Gastrocnemius medialis (tissue), 4 donors: ENCODE measurements at regions not wholly inside any gene's neighbourhood (a gene's known extent, or its start where the extent isn't known, plus 50 kb on each side); places are given as distances from the start of the nearest gene placed in this dataset.

Source experiments
- POLR2A ChIP-seq, 2 donors: fragments of 450-650 bp; IDR thresholded peaks; one replicate each; pipeline ENCODE4 v1.6.1; 2017; ENCODE audit warnings: antibody characterized with exemption in 2 of 2, mild to moderate bottlenecking in 2 of 2, moderate library complexity in 2 of 2
- TF ChIP-seq, protein P1 (sequence below), 5 experiments: fragments of 450-650 bp in 3 of 5; fragments of 200-600 bp in 2 of 5; sonication (generic) in 2 of 5; IDR thresholded peaks in 4 of 5; conservative IDR thresholded peaks in 1 of 5; 1 replicate in 4 of 5; 2 replicates in 1 of 5; pipeline ENCODE4 v1.5.1; 2016 to 2019; ENCODE audit warnings: antibody characterized with exemption in 5 of 5, mild to moderate bottlenecking in 3 of 5, moderate library complexity in 3 of 5

GRCh38 chr14:98103705-98104104, 1168.3 kb downstream of the BCL11B start:
- TF ChIP-seq POLR2A (IDR thresholded peaks at IDR 0.05): no peak
- TF ChIP-seq, protein P1, sequence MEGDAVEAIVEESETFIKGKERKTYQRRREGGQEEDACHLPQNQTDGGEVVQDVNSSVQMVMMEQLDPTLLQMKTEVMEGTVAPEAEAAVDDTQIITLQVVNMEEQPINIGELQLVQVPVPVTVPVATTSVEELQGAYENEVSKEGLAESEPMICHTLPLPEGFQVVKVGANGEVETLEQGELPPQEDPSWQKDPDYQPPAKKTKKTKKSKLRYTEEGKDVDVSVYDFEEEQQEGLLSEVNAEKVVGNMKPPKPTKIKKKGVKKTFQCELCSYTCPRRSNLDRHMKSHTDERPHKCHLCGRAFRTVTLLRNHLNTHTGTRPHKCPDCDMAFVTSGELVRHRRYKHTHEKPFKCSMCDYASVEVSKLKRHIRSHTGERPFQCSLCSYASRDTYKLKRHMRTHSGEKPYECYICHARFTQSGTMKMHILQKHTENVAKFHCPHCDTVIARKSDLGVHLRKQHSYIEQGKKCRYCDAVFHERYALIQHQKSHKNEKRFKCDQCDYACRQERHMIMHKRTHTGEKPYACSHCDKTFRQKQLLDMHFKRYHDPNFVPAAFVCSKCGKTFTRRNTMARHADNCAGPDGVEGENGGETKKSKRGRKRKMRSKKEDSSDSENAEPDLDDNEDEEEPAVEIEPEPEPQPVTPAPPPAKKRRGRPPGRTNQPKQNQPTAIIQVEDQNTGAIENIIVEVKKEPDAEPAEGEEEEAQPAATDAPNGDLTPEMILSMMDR (IDR thresholded peaks at IDR 0.05 in 4 of 5, conservative IDR thresholded peaks at IDR 0.05 in 1 of 5): no peak
